ENCODE measurements at regions not wholly inside any gene's neighbourhood (a gene's known extent, or its start where the extent isn't known, plus 50 kb on each side); places are given as distances from the start of the nearest gene placed in this dataset.

DNA sequence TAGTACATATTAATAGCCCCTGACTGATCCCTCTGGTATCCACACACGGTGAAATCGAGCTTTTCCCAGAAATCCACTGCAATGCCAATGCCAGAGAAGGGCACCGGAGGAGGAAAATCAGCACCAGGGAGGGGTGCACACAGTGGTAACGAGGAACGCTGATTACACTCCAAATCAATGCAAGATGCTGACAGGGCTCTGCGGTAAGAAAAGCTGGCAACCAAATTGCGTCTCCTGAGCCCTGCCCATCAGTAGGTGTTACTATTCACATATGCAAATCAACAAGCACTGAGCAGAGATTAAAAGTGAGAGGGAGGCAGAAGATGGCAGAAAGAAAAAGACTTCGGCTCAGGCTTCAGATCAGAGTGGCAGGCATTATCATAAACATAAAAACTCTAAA is 159.1 kb downstream of the RPS29 start:
- no peaks in the 10 kb centered on the region for H3K27me3 ChIP-seq (ENCODE audit: insufficient read depth, low read depth, severe bottlenecking)
- no peaks in the 10 kb centered on the region for H3K36me3 ChIP-seq
- H3K27ac ChIP-seq, result no peak overlapping the region
- no peak overlapping the region for H3K4me3 ChIP-seq (ENCODE audit: low read depth, low read length)
- DNase-seq, result no peak
- TF ChIP-seq, protein P1, sequence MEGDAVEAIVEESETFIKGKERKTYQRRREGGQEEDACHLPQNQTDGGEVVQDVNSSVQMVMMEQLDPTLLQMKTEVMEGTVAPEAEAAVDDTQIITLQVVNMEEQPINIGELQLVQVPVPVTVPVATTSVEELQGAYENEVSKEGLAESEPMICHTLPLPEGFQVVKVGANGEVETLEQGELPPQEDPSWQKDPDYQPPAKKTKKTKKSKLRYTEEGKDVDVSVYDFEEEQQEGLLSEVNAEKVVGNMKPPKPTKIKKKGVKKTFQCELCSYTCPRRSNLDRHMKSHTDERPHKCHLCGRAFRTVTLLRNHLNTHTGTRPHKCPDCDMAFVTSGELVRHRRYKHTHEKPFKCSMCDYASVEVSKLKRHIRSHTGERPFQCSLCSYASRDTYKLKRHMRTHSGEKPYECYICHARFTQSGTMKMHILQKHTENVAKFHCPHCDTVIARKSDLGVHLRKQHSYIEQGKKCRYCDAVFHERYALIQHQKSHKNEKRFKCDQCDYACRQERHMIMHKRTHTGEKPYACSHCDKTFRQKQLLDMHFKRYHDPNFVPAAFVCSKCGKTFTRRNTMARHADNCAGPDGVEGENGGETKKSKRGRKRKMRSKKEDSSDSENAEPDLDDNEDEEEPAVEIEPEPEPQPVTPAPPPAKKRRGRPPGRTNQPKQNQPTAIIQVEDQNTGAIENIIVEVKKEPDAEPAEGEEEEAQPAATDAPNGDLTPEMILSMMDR (IDR thresholded peaks at IDR 0.05; ENCODE audit: low read depth, low read length), result no peak
- no peaks in the 10 kb centered on the region for H3K9me3 ChIP-seq (ENCODE audit: severe bottlenecking)

DNA sequence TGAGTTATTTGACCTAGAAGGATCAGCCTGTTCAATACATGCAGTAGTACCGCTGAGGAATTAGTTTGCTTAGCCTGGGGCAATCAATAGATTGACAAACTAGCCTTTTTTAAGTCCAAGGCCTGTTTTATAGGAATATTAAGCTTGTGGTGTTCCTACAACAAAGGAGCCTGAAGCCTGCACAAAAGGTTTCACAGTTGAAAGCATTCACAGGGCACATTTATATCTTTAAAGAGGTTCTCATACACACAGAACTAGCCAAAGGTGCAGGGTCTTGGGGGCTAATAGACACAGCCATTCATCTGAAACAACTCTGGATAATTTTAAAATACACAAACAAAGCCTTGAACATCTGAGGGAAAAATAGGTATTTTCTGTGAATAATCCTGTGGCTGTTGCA is 160.3 kb downstream of the RPS29 start:
- no peaks in the 10 kb centered on the region for H3K36me3 ChIP-seq
- no peak for DNase-seq
- TF ChIP-seq, protein P1 (IDR thresholded peaks at IDR 0.05; ENCODE audit: low read depth, low read length), result no peak
- H3K27me3 ChIP-seq (ENCODE audit: insufficient read depth, low read depth, severe bottlenecking), result no peaks in the 10 kb centered on the region
- no peak overlapping the region for H3K27ac ChIP-seq
- no peaks in the 10 kb centered on the region for H3K9me3 ChIP-seq (ENCODE audit: severe bottlenecking)
- no peak overlapping the region for H3K4me3 ChIP-seq (ENCODE audit: low read depth, low read length)

DNA sequence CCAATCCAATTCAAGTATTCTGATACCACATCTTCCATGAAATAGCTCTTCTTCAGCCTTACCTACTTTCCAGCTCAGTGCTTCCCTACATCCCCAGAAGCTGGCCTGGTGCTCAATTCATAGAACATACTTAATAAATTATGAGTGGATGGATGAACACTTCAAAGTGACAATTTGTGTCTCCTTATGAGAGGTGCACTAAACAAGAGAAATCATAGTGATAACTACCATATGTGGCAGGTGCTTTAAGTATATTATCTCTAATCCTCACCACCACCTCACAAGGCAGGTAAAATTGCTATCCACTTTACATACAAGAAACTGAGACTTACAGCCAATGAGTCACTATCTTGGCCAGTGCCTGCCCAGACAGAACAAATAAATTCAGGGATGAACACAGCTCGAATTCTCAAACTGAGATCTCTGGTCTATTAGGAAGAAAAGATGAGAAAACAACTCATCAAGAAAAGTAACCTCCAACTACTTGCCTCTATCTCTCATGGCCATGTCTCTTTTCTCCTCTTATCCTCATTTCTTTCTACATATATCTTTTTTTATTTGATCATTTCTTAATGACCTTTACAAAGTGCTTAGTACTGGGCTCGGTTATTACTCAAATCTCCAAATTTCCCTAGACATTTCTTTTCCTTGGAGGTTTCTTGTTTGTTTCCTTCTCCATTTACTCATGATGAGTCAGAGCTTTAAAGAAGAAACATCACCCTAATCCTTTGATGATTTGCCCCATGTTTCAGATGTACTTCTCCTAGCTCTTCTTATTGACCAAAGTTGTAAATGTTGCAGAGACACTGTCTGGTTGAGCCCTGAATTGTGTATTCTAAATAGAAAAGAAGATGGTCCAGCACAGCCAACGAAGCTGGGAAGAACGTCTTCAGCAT is 161.5 kb downstream of the RPS29 start:
- no peak for DNase-seq
- no peaks in the 10 kb centered on the region for H3K36me3 ChIP-seq
- TF ChIP-seq, protein P1 (IDR thresholded peaks at IDR 0.05; ENCODE audit: low read depth, low read length), result no peak

DNA sequence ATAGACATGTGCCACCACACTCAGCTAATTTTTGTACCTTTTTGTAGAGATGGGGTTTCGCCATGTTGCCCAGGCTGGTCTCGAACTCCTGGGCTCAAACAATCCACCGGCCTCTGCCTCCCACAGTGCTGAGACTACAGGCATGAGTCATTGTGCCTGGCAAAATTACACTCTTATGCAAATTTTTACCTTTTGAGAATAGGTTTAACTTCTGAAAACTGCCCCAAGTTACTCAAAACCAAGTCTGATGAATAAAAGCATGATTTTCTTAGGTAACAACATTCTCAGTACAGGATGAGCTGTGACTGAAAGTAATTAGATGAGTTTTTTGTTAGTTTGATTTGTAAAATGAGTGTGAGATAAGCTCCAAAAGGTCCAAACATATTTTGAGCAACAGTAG is 166.0 kb downstream of the RPS29 start:
- TF ChIP-seq, protein P1 (IDR thresholded peaks at IDR 0.05; ENCODE audit: low read depth, low read length), result no peak
- H3K36me3 ChIP-seq, result no peaks in the 10 kb centered on the region
- H3K9me3 ChIP-seq (ENCODE audit: severe bottlenecking), result no peaks in the 10 kb centered on the region
- H3K27ac ChIP-seq, result no peak overlapping the region
- H3K4me3 ChIP-seq (ENCODE audit: low read depth, low read length), result no peak overlapping the region
- no peak for DNase-seq
- no peaks in the 10 kb centered on the region for H3K27me3 ChIP-seq (ENCODE audit: insufficient read depth, low read depth, severe bottlenecking)

More for the DNA sequence above, 161.5 kb downstream of the RPS29 start:
- H3K9me3 ChIP-seq (ENCODE audit: severe bottlenecking), result no peaks in the 10 kb centered on the region
- H3K27ac ChIP-seq, result no peak overlapping the region
- H3K4me3 ChIP-seq (ENCODE audit: low read depth, low read length), result no peak overlapping the region
- no peaks in the 10 kb centered on the region for H3K27me3 ChIP-seq (ENCODE audit: insufficient read depth, low read depth, severe bottlenecking)

DNA sequence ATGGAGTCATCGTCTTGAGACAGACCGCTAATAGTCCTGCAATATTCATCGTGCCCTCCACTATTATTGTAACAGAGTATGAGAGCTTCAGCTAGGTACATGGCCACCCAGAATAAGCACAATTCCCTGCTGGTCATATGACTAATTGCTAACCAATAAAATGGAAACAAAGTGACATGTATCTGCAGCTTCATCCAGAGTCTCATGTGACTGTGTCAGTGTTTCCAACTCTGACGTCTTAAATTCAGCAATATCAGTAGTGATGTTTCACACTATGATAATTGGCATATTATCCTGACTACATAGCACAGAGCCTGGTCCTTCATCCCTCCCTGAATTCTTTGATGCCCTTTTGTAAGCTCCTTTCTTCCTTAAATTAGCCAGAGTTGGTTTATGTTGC is 167.4 kb downstream of the RPS29 start:
- TF ChIP-seq, protein P1 (IDR thresholded peaks at IDR 0.05; ENCODE audit: low read depth, low read length), result no peak
- no peak overlapping the region for H3K27ac ChIP-seq

More for the DNA sequence above, 167.4 kb downstream of the RPS29 start:
- H3K27me3 ChIP-seq (ENCODE audit: insufficient read depth, low read depth, severe bottlenecking), result no peaks in the 10 kb centered on the region
- no peaks in the 10 kb centered on the region for H3K36me3 ChIP-seq
- DNase-seq, result no peak
- H3K9me3 ChIP-seq (ENCODE audit: severe bottlenecking), result no peaks in the 10 kb centered on the region
- no peak overlapping the region for H3K4me3 ChIP-seq (ENCODE audit: low read depth, low read length)
